ENCODE measurements at regions not wholly inside any gene's neighbourhood (a gene's known extent, or its start where the extent isn't known, plus 50 kb on each side); places are given as distances from the start of the nearest gene placed in this dataset.
"Not testable (repeated sequence)": the region's sequence is repeated elsewhere in the genome, so short reads cannot be mapped to it uniquely, and the experiment has no call there.

DNA sequence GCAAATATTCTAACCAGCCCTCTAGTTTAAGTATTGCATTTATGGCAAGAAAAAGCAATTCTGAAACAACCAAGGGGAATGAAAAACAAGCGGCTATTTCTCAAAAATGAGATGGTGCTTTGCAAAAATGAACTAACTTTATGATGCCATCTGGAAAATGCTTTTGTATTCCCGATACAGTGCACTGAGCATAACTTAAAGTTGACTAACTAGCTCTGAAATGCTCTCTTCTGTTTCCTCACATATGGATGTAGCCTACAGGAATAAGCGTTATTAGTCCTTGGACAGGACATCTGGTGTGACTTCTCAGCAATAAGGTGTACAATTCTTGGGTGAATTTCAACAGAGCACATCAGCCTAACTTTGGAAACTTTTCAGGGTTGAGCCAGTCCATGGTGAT lies 228.2 kb upstream of the DDI1 start:
- no peak for DNase-seq

DNA sequence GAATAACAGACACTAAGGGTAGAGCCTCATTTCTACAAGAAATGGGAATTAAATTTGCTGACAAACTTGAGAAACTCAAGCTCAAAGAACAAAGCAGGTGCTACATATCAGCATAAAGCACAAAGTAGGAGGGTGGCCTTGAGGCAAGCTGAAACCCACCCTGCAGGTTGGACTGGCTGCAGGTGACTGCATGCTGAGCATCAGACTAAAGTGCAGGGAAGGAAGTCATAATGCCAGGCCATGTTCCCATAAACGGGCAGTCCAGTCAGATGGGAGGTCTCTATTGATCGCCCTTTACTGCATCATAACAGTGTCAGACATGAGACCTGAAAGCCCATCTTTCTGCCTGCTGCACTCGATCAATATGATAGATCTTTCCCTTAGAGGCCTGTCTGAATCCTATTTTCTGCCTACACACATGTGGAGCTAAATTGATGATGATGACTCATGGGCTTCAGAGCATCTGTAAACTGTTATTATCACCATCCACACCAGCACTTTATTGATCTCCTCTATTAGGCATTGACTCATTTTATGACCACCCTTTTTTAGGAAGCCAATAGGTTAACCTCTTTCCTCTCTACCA lies 224.5 kb upstream of the DDI1 start:
- DNase-seq, result no peak

DNA sequence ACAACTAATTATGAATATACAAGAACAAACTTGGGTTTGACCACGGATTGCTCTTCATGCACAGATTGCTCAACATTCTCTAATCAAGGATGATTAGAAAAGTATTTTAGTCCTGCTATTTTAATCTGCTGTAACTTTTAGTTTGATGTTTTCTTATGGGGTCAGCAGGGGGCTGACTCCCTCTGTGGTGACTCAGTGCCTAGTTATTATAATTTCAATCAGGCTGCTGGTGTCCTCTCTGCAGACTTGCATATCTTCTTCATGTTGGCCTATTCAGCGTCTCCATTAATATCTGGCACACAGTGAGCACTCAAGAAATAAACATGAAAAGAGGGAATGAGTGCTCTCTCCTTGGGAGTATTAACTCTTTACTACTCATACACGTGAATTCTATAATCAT lies 223.8 kb upstream of the DDI1 start:
- no peak for DNase-seq

DNA sequence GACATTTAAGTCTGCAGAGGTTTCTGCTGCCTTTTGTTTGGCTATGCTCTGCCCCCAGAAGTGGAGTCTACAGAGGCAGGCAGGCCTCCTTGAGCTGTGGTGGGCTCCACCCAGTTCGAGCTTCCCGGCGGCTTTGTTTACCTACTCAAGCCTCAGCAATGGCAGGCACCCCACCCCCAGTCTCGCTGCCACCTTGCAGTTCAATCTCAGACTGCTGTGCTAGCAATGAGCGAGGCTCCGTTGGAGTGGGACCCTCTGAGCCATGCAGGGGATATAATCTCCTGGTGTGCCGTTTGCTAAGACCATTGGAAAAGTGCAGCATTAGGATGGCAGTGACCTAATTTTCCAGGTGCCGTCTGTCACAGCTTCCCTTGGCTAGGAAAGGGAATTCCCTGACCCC lies 216.1 kb upstream of the DDI1 start:
- DNase-seq, result not testable (repeated sequence)

- no peak for DNase-seq
Observed at GRCh38 chr11:103824116-103824515, 212.3 kb upstream of the DDI1 start.

DNA sequence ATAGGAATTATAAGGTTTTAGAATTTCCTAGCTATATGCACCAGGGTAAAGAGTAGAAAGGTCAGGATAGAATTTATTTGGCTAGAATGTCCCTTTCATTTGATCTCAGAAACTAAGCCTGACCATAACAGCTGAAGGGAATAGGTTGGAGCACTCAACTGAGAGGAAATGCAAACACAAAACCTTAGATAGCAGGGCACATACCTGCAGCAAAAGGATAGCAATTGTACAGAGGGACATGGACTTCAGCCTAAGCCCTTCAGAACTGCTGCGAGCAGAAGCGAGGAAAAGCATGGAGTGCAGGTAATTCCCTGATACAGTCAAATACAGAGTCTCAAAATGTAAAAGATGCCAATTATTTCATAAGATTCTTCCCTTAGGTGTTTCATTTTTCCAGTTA lies 211.0 kb upstream of the DDI1 start:
- DNase-seq, result no peak

DNA sequence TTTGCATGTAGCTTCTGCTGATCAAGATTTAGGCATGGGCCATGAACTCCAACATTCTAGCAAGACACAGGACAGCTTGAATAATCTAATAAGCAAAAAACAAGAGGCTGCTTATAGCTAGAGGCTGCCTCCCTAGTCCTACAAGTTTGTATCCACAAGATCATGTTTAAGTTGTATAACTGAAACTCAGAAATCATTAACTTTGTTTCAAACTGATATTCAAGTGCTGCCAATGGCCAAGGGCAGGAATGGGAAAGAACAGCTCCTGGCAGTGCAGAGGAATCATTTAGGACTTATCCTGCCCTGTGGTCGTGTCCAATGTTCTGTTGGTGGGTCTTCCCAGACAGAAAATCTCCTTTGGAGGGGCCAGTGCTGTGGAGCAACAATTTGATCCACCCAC lies 209.6 kb upstream of the DDI1 start:
- no peak for DNase-seq

DNA sequence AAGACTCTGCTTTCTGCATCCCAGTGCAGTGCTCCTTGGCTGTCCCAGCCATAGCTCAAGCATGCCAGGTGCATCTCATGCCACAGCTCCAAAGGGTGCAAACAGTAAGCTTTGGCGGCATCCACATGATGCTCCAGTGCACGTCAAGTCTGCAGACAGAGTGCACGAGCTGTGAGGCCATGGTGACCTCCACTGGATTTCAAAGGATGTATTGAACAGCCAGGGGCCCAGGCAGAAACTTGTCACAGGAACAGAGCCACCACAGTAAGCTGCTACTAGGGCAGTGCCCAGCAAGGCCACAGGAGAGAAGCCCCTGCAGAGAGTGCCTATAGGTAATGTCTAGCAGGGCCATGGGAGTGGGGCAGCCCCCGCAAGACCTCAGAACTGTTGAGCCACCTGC lies 206.8 kb upstream of the DDI1 start:
- DNase-seq, result no peak

DNA sequence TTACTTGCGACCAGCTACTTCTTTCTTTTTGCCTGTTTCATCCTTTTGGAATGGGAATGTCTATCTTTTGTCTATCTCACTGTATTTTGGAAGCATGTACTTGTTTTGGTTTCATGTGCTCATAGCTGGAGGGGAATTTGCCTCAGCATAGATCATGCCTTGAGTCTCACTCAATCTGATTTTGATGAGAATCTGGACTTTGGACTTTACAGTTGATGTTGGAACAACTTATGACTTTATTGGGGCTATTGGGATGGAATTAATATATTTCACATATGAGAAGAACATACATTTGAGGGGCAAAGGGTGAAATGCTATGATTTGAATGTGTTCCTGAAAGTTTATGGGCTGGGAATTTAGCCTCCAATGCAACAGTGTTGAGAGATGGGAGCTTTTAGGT lies 206.2 kb upstream of the DDI1 start:
- DNase-seq, result no peak

DNA sequence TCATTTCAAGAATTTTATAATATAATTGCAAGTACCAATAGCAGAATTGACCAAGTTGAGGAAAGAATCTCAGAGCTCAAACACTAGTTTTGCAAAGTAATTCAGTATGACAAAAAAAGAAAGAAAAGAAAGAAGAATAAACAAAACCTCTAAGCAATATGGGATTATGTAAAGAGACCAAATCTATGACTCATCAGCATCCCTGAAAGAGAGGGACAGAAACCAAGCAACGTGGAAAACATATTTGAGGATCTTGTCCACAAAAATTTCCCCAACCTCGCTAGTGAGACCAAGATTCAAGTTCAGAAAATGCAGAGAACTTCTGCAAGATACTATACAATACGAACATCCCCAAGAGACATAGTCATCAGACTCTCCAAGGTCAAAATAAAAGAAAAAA lies 203.7 kb upstream of the DDI1 start:
- no peak for DNase-seq

GRCh38 chr11:103842191-103842590 lies 194.2 kb upstream of the DDI1 start:
- no peak for DNase-seq

DNA sequence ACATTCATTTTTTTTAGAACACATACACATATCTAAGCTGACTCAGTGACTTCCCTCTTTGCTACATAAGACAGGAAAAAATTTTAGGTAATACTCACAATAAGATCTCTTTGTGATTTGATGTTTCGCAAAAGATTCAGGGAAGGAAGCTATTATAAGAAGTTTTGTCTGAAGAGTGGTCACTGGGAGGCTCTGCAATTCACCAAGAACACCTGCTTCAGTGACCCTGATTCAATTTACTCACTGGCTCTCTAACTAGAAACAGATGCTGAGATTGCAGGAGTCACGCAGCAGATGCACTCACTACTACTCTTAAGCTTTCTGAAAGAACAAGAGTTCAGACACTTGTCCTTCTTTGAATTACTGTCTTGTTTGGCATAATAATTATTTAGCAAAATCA lies 193.6 kb upstream of the DDI1 start:
- DNase-seq, result no peak

- DNase-seq, result no peak
Observed at GRCh38 chr11:103844327-103845215, 191.9 kb upstream of the DDI1 start.

- no peak for DNase-seq
Observed at GRCh38 chr11:103845331-103845730, 191.1 kb upstream of the DDI1 start.

- DNase-seq, result no peak
Observed at GRCh38 chr11:103848686-103849085, 187.8 kb upstream of the DDI1 start.

DNA sequence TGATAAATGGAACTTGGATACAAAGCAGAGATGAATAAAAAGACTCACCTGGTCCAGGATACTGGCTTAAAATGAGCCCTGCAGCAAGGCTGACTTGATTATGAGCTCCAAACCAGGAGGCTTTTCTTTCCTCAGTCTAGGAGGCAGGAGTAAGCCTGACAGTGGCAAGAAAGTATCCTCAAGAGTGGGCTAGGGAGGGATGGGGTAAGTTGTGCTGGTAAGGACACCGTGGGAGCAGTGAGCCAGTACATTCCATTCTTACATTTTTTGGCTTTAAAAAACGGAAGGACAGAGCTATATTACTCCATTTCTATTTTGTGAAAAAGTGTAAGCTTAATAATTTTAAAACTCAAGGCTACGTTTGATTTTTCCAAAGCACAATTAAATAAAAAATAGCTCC lies 187.1 kb upstream of the DDI1 start:
- DNase-seq, result no peak

GRCh38 chr11:103850419-103851165 lies 185.8 kb upstream of the DDI1 start:
- DNase-seq, result no peak

DNA sequence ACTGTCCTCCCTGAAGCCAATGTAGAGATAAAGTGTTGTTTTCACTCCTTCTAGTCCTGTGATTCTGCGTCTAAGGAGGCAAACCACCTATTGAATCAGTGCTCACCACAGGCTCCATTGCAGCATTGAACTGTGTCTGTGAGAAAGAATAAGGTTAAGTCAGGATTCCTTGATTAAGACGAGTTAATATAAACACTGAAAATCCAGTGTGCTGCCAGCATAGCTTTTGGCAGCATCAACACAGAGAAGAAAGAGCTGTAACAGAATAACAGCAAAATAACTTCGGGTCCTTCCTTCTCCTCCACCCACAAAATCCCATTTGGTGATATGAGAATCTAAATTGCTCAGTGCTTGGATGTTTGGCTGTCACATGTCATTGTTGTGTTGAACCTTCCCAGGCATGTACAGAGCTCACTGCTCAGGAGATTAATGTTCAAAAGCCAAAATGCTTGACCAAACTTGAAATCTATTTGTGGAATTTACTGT lies 185.2 kb upstream of the DDI1 start:
- no peak for DNase-seq
